ENCODE measurements at regions not wholly inside any gene's neighbourhood (a gene's known extent, or its start where the extent isn't known, plus 50 kb on each side); places are given as distances from the start of the nearest gene placed in this dataset.
A peak's percentile ranks its signal among the peaks of the same experiment; 100 is the strongest.

DNA sequence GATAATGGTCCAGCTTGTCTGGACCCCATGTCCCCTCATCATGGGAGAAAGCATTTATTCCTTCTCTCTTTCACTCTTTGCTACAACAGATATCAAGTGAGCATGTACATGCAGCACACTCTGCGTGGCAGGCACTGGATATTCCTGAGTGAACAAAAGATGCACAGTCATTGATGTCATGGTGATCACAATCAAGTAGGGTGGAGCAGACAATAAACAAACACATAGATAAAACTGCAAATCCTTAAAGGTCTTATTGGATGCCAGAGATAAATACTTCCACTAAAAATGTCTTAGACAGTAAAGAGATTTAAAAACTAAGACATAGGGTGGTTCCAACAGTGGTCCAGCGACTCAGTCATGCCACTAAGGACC lies 178.0 kb downstream of the ZC3H11B start:
- H3K4me1 Mint-ChIP-seq: peaks cover 36% of the 10 kb centered on the region
- H3K4me3 Mint-ChIP-seq: no peak overlapping the region
- H3K27me3 Mint-ChIP-seq (ENCODE audit: low read depth): no peaks in the 10 kb centered on the region
- H3K9me3 Mint-ChIP-seq: no peaks in the 10 kb centered on the region
- no peaks in the 10 kb centered on the region for H3K36me3 Mint-ChIP-seq (ENCODE audit: low read depth)
- TF ChIP-seq, protein P1, sequence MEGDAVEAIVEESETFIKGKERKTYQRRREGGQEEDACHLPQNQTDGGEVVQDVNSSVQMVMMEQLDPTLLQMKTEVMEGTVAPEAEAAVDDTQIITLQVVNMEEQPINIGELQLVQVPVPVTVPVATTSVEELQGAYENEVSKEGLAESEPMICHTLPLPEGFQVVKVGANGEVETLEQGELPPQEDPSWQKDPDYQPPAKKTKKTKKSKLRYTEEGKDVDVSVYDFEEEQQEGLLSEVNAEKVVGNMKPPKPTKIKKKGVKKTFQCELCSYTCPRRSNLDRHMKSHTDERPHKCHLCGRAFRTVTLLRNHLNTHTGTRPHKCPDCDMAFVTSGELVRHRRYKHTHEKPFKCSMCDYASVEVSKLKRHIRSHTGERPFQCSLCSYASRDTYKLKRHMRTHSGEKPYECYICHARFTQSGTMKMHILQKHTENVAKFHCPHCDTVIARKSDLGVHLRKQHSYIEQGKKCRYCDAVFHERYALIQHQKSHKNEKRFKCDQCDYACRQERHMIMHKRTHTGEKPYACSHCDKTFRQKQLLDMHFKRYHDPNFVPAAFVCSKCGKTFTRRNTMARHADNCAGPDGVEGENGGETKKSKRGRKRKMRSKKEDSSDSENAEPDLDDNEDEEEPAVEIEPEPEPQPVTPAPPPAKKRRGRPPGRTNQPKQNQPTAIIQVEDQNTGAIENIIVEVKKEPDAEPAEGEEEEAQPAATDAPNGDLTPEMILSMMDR (IDR thresholded peaks at IDR 0.05; ENCODE audit: unreplicated experiment in 3 of 3): no peak
- peak overlapping the region; percentile 41 to 67 (median 51) for H3K27ac Mint-ChIP-seq

DNA sequence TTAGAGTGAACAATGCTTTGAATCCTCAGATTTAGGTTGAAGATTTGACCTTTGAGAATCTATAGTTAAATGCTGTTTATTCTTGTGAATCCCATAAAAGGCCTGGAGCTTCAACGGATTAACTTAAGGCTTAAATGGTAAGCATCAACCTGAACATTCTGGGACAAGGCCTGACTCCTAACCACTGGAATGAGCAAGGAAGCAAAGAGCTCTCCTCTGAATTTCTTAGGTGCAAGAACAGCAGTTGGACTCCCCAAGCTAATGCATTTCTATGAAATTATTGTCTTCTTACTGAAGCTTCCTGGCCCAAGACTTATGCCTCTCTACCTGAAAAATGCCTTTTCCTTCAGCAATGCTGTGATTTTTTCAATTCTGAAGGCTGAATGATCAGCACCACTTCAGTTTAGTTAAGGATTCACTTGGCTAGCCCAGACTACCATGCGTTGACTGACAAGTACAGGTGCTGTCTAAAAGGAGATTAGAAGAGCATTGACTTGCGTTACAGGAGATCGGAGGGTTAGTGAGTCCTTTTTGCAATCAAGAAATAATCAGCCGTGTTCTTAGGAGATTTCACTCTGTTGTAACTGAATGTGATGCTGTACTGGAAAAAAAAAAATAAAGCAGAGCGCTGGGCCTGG lies 178.5 kb downstream of the ZC3H11B start:
- no peak overlapping the region for H3K4me3 Mint-ChIP-seq
- H3K27me3 Mint-ChIP-seq (ENCODE audit: low read depth): no peaks in the 10 kb centered on the region
- H3K9me3 Mint-ChIP-seq: no peaks in the 10 kb centered on the region
- peaks cover 36% of the 10 kb centered on the region for H3K4me1 Mint-ChIP-seq
- TF ChIP-seq, protein P1 (IDR thresholded peaks at IDR 0.05; ENCODE audit: unreplicated experiment in 3 of 3): no peak
- H3K27ac Mint-ChIP-seq: peak overlapping the region; percentile 41 to 67 (median 51)
- no peaks in the 10 kb centered on the region for H3K36me3 Mint-ChIP-seq (ENCODE audit: low read depth)

DNA sequence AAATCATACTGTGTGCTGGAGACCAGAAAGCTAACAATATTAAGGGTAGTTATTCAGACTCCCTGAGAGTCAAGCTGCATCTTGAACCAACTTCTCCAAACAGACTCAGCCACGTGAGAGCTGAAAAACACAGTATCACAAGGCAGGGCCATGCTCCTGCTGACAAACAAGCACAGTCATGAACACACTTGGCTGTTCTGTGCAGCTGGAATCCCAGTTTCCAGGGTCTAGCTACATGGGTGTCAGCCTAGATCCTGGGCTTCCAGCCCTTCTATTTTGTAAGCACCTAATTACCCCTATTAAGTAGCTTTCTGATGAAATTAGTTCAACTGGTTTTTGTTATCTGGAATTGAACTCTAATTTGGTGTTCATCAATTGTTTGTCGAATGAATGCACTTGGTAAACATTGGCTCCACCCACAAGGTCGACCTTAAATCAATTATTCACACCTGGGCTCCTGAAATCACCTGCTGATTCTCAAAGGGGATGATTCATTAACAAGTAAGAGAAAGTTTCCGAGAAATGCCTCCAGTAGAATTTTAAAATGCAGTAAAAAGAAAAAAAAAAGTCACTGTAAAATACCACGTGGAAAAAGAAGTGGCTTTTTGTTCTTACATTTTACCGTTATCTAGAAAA lies 179.3 kb downstream of the ZC3H11B start:
- no peaks in the 10 kb centered on the region for H3K9me3 Mint-ChIP-seq
- TF ChIP-seq, protein P1 (IDR thresholded peaks at IDR 0.05; ENCODE audit: unreplicated experiment in 3 of 3): no peak
- no peaks in the 10 kb centered on the region for H3K27me3 Mint-ChIP-seq (ENCODE audit: low read depth)
- H3K27ac Mint-ChIP-seq: peak overlapping the region; percentile 16 to 79 (median 67)
- peaks cover 39% of the 10 kb centered on the region for H3K4me1 Mint-ChIP-seq
- no peak overlapping the region for H3K4me3 Mint-ChIP-seq
- H3K36me3 Mint-ChIP-seq (ENCODE audit: low read depth): no peaks in the 10 kb centered on the region

DNA sequence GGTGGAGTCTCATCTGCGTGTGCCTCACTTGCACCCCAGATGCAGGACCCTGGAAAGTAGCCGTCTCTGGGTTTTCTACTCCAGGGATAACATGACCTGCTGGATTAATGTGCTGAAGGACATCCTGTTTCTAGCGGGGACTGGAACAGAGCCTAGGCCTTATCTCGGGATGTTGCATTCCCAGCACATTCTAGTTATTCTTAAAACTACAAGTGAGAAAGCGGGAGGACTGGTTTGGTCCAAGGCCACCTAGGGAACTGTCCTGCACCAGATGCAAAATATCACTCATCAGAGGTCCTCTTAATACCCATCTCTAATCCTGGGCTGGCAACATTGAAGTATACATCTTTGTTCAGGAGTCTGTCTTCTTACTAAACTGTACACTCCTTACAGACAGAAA lies 179.9 kb downstream of the ZC3H11B start:
- H3K4me3 Mint-ChIP-seq: no peak overlapping the region
- TF ChIP-seq, protein P1 (IDR thresholded peaks at IDR 0.05; ENCODE audit: unreplicated experiment in 3 of 3): no peak
- H3K9me3 Mint-ChIP-seq: no peaks in the 10 kb centered on the region
- H3K27ac Mint-ChIP-seq: peak overlapping the region; percentile 32 to 79 (median 67)
- H3K4me1 Mint-ChIP-seq: peaks cover 45% of the 10 kb centered on the region
- H3K36me3 Mint-ChIP-seq (ENCODE audit: low read depth): no peaks in the 10 kb centered on the region
- no peaks in the 10 kb centered on the region for H3K27me3 Mint-ChIP-seq (ENCODE audit: low read depth)

DNA sequence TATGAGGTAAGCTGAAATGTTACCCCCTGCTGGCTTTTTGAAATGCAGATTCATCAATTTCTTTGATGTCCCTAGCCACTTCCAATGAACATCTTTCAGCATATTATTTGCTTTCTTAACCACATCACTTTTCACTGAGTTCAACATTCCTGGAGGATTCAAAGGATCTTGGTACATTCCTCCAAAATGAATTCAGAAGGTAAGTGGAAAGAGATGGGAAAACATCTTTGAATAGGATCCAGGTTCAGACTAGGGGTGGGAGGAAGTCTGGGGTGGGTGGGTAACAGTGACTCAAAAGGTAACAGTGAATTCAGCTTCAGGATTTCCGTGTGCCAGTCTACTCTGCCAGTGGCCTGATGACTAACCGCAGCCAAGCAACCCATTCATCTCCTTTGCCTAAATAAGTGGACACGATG lies 180.7 kb downstream of the ZC3H11B start:
- H3K27me3 Mint-ChIP-seq (ENCODE audit: low read depth): no peaks in the 10 kb centered on the region
- TF ChIP-seq, protein P1 (IDR thresholded peaks at IDR 0.05; ENCODE audit: unreplicated experiment in 3 of 3): no peak
- no peak overlapping the region for H3K4me3 Mint-ChIP-seq
- peaks cover 46% of the 10 kb centered on the region for H3K4me1 Mint-ChIP-seq
- no peaks in the 10 kb centered on the region for H3K9me3 Mint-ChIP-seq
- no peaks in the 10 kb centered on the region for H3K36me3 Mint-ChIP-seq (ENCODE audit: low read depth)
- peak overlapping the region in 2 of 3 experiments; percentile 67 to 79 for H3K27ac Mint-ChIP-seq

DNA sequence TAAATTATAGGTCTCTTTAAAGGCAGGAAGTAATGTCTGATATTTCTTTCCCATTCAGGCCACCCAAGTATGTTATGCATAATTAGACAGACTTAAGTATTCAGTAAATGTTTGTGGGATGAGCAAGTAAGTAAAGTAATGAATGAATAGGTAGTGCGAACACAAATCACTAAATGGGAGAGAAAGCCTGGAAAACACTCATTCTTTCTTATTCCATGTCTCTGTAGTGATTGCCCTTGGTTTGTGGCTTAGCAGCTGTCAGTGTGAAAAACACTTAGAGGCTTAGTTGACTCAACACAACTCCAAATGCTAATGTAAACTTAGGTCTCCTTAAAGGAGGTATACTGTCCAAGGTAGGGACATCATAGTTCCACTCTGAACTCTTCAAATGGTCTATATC lies 182.5 kb downstream of the ZC3H11B start:
- no peaks in the 10 kb centered on the region for H3K36me3 Mint-ChIP-seq (ENCODE audit: low read depth)
- no peaks in the 10 kb centered on the region for H3K9me3 Mint-ChIP-seq
- H3K4me3 Mint-ChIP-seq: no peak overlapping the region
- H3K27me3 Mint-ChIP-seq (ENCODE audit: low read depth): no peaks in the 10 kb centered on the region
- TF ChIP-seq, protein P1 (IDR thresholded peaks at IDR 0.05; ENCODE audit: unreplicated experiment in 3 of 3): no peak
- peaks cover 46% of the 10 kb centered on the region for H3K4me1 Mint-ChIP-seq
- H3K27ac Mint-ChIP-seq: peak overlapping the region in 2 of 3 experiments; percentile 24 to 46

All from nephron (organoid).